ENCODE measurements at regions not wholly inside any gene's neighbourhood (a gene's known extent, or its start where the extent isn't known, plus 50 kb on each side); places are given as distances from the start of the nearest gene placed in this dataset.

DNA sequence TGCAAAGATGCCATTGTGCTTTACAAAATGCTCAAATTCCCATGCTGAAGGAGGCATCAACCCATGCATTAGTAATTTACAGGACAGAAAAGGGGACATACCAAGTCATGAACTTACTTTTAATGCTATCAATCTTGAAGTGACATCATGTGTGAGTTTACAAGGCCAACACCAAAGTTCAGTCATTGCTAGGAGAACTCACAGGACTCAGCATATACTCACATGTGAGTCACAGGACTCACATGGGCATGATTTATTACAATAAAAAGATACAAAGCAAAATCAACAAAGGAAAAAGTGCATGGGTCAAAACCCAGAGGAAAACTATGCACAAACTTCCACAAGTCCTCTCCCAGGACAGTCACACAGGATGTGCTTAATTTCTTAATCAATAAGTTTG, 1656.0 kb downstream of the MRPL39 start:
- H3K36me3 ChIP-seq (ENCODE audit: control insufficient read depth in 1 of 2, insufficient read depth in 2 of 2, low read length in 2 of 2) = no peaks in the 10 kb centered on the region
- no peak overlapping the region for H3K9ac ChIP-seq (ENCODE audit: low read length)
- H2AFZ ChIP-seq (ENCODE audit: insufficient read depth, low read length, poor library complexity) = no peak overlapping the region
- H3K27me3 ChIP-seq (ENCODE audit: insufficient read depth, low read length) = no peaks in the 10 kb centered on the region
- H4K12ac ChIP-seq (ENCODE audit: low read depth, low read length) = no peak overlapping the region
- no peak overlapping the region for H2BK120ac ChIP-seq (ENCODE audit: insufficient read depth, low read length, poor library complexity)
- H3K79me2 ChIP-seq (ENCODE audit: control insufficient read depth, insufficient read depth, low read length, poor library complexity) = no peaks in the 10 kb centered on the region
- no peaks in the 10 kb centered on the region for H3K4me1 ChIP-seq (ENCODE audit: control insufficient read depth in 1 of 2, insufficient read depth in 2 of 2, low read length in 2 of 2)
- H2AK5ac ChIP-seq (ENCODE audit: low read length) = no peak overlapping the region
- H3K23ac ChIP-seq (ENCODE audit: low read length) = no peak overlapping the region
- no peaks in the 10 kb centered on the region for H3K79me1 ChIP-seq (ENCODE audit: low read length)
- no peak overlapping the region for H2BK5ac ChIP-seq (ENCODE audit: low read depth, low read length, poor library complexity)
- H3K4me3 ChIP-seq (ENCODE audit: low read depth, low read length) = no peak overlapping the region
- no peak overlapping the region for H4K8ac ChIP-seq (ENCODE audit: low read depth, low read length)
- no peak overlapping the region for H4K91ac ChIP-seq (ENCODE audit: low read depth, low read length)
- H3K18ac ChIP-seq (ENCODE audit: low read length) = no peak overlapping the region
- H3K27ac ChIP-seq (ENCODE audit: low read depth, low read length) = no peak overlapping the region
- H3K4me2 ChIP-seq (ENCODE audit: low read length) = no peak overlapping the region
- H3K9me3 ChIP-seq (ENCODE audit: insufficient read depth, low read depth, low read length) = no peaks in the 10 kb centered on the region
- DNase-seq = no peak
- H3K14ac ChIP-seq (ENCODE audit: low read length) = no peak overlapping the region
- no peak overlapping the region for H3K4ac ChIP-seq (ENCODE audit: low read depth, low read length)
- H2BK12ac ChIP-seq (ENCODE audit: low read length) = no peak overlapping the region

DNA sequence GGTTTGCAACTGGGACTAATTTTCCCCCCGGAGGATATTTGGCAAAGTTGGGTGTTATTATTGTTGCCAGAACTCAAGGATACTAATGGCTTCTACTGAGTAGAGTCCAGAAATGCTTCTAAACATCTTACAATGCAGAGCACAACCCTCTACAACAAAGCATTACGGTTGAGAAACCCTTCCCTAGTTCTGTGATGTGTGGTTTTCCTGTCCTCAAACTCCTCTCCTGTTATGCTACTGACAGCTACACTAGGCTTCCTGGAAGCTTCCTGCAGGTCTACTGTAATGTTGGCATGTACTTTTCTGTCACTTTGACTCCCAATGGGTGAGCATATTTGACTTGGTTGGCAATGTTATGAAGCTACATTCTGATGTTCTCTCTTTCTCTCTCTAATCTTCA, 1656.9 kb downstream of the MRPL39 start:
- Histone ChIP-seq H3K9me3 (ENCODE audit: insufficient read depth, low read depth, low read length) (no peaks in the 10 kb centered on the region), H3K4me3 (ENCODE audit: low read depth, low read length) (no peak overlapping the region), H3K27me3 (ENCODE audit: insufficient read depth, low read length) (no peaks in the 10 kb centered on the region), H3K9ac (ENCODE audit: low read length) (no peak overlapping the region), H2AFZ (ENCODE audit: insufficient read depth, low read length, poor library complexity) (no peak overlapping the region), H3K79me2 (ENCODE audit: control insufficient read depth, insufficient read depth, low read length, poor library complexity) (no peaks in the 10 kb centered on the region), H4K12ac (ENCODE audit: low read depth, low read length) (no peak overlapping the region), H3K18ac (ENCODE audit: low read length) (no peak overlapping the region), H3K23ac (ENCODE audit: low read length) (no peak overlapping the region), H3K27ac (ENCODE audit: low read depth, low read length) (no peak overlapping the region), H3K4ac (ENCODE audit: low read depth, low read length) (no peak overlapping the region), H4K91ac (ENCODE audit: low read depth, low read length) (no peak overlapping the region), H3K79me1 (ENCODE audit: low read length) (no peaks in the 10 kb centered on the region), H3K4me2 (ENCODE audit: low read length) (no peak overlapping the region), H3K14ac (ENCODE audit: low read length) (no peak overlapping the region), H3K36me3 (ENCODE audit: control insufficient read depth in 1 of 2, insufficient read depth in 2 of 2, low read length in 2 of 2) (no peaks in the 10 kb centered on the region), H2BK12ac (ENCODE audit: low read length) (no peak overlapping the region), H2AK5ac (ENCODE audit: low read length) (no peak overlapping the region), H3K4me1 (ENCODE audit: control insufficient read depth in 1 of 2, insufficient read depth in 2 of 2, low read length in 2 of 2) (no peaks in the 10 kb centered on the region), H2BK120ac (ENCODE audit: insufficient read depth, low read length, poor library complexity) (no peak overlapping the region), H2BK5ac (ENCODE audit: low read depth, low read length, poor library complexity) (no peak overlapping the region), H4K8ac (ENCODE audit: low read depth, low read length) (no peak overlapping the region)
- no CpG with 5 or more reads among the region's 2 CpGs for WGBS (ENCODE audit: extremely low coverage, insufficient coverage, insufficient read length)
- DNase-seq = no peak

DNA sequence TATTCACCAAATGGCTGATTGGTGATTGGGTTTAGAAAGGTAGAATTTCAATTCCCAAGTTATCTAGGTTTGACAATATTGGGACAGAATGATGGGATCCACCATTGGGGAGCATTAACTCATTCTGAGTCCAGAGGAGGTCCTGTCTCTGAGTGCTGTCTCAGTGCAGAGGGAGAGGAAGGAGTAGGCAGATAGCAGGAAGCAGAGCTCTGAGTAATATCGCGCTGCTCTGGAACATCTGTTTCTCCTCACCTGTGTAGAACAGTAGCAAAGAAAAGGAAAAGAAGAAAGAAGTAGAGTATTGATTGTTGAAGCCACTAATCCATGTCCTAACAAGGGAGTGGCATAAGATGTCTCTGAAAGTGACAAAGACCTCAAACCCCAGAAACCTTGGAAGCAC, 1657.8 kb downstream of the MRPL39 start:
- H3K23ac ChIP-seq (ENCODE audit: low read length) = no peak overlapping the region
- H3K9me3 ChIP-seq (ENCODE audit: insufficient read depth, low read depth, low read length) = no peaks in the 10 kb centered on the region
- no peak overlapping the region for H2BK5ac ChIP-seq (ENCODE audit: low read depth, low read length, poor library complexity)
- H3K4me2 ChIP-seq (ENCODE audit: low read length) = no peak overlapping the region
- H4K8ac ChIP-seq (ENCODE audit: low read depth, low read length) = no peak overlapping the region
- H2BK12ac ChIP-seq (ENCODE audit: low read length) = no peak overlapping the region
- H3K79me2 ChIP-seq (ENCODE audit: control insufficient read depth, insufficient read depth, low read length, poor library complexity) = no peaks in the 10 kb centered on the region
- no peak overlapping the region for H3K27ac ChIP-seq (ENCODE audit: low read depth, low read length)
- H3K18ac ChIP-seq (ENCODE audit: low read length) = no peak overlapping the region
- no peaks in the 10 kb centered on the region for H3K79me1 ChIP-seq (ENCODE audit: low read length)
- no peak overlapping the region for H3K9ac ChIP-seq (ENCODE audit: low read length)
- H2AK5ac ChIP-seq (ENCODE audit: low read length) = no peak overlapping the region
- H3K14ac ChIP-seq (ENCODE audit: low read length) = no peak overlapping the region
- H3K4ac ChIP-seq (ENCODE audit: low read depth, low read length) = no peak overlapping the region
- WGBS (ENCODE audit: extremely low coverage, insufficient coverage, insufficient read length) = no CpG with 5 or more reads among the region's 2 CpGs
- no peak overlapping the region for H2BK120ac ChIP-seq (ENCODE audit: insufficient read depth, low read length, poor library complexity)
- H3K4me3 ChIP-seq (ENCODE audit: low read depth, low read length) = no peak overlapping the region
- no peaks in the 10 kb centered on the region for H3K27me3 ChIP-seq (ENCODE audit: insufficient read depth, low read length)
- H2AFZ ChIP-seq (ENCODE audit: insufficient read depth, low read length, poor library complexity) = no peak overlapping the region
- H4K91ac ChIP-seq (ENCODE audit: low read depth, low read length) = no peak overlapping the region
- DNase-seq = no peak
- H4K12ac ChIP-seq (ENCODE audit: low read depth, low read length) = no peak overlapping the region
- no peaks in the 10 kb centered on the region for H3K36me3 ChIP-seq (ENCODE audit: control insufficient read depth in 1 of 2, insufficient read depth in 2 of 2, low read length in 2 of 2)
- H3K4me1 ChIP-seq (ENCODE audit: control insufficient read depth in 1 of 2, insufficient read depth in 2 of 2, low read length in 2 of 2) = no peaks in the 10 kb centered on the region

DNA sequence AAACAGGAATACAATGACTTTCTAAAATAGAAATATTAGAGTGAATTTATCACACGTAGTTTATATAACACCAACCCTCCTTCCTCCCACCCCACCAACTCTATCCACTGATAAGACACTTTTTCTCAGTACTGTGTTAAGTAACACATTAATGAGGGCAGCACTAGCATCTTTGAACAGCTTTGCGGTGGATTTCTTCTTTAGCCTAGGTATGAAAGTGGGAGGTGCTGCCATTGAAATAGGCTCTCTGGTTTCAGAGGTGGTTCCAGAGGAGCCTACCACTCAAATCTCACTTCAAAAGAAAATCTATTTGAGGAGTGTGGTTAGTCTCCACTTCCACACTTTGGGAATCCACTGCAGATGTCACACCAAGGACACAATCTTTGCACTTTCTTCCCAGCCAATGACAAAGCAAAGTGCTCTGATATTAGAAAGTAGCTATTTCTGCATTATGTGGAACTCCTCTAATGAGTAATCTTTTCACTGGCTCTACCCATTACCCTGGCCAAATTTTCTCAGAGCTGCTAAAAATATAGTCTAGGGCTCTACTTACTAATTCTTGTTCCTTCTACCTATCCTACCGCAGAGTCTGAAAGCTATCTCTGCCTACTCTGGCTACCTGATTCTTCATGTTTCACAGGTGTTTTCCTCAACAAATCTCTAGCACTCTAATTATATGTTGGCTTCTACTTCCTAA, 1667.8 kb downstream of the MRPL39 start:
- no peaks in the 10 kb centered on the region for H3K27me3 ChIP-seq (ENCODE audit: insufficient read depth, low read length)

More for the DNA sequence above, 1667.8 kb downstream of the MRPL39 start:
- Histone ChIP-seq H2BK120ac (ENCODE audit: insufficient read depth, low read length, poor library complexity) (no peak overlapping the region), H3K79me1 (ENCODE audit: low read length) (no peaks in the 10 kb centered on the region), H2AK5ac (ENCODE audit: low read length) (no peak overlapping the region), H3K27ac (ENCODE audit: low read depth, low read length) (no peak overlapping the region), H3K36me3 (ENCODE audit: control insufficient read depth in 1 of 2, insufficient read depth in 2 of 2, low read length in 2 of 2) (no peaks in the 10 kb centered on the region), H2AFZ (ENCODE audit: insufficient read depth, low read length, poor library complexity) (no peak overlapping the region), H3K4me1 (ENCODE audit: control insufficient read depth in 1 of 2, insufficient read depth in 2 of 2, low read length in 2 of 2) (no peaks in the 10 kb centered on the region), H3K9ac (ENCODE audit: low read length) (no peak overlapping the region), H2BK5ac (ENCODE audit: low read depth, low read length, poor library complexity) (no peak overlapping the region), H4K91ac (ENCODE audit: low read depth, low read length) (no peak overlapping the region), H3K4ac (ENCODE audit: low read depth, low read length) (no peak overlapping the region), H3K9me3 (ENCODE audit: insufficient read depth, low read depth, low read length) (no peaks in the 10 kb centered on the region), H3K14ac (ENCODE audit: low read length) (no peak overlapping the region), H3K18ac (ENCODE audit: low read length) (no peak overlapping the region), H4K8ac (ENCODE audit: low read depth, low read length) (no peak overlapping the region), H4K12ac (ENCODE audit: low read depth, low read length) (no peak overlapping the region), H3K23ac (ENCODE audit: low read length) (no peak overlapping the region), H3K4me3 (ENCODE audit: low read depth, low read length) (no peak overlapping the region), H2BK12ac (ENCODE audit: low read length) (no peak overlapping the region), H3K4me2 (ENCODE audit: low read length) (no peak overlapping the region), H3K79me2 (ENCODE audit: control insufficient read depth, insufficient read depth, low read length, poor library complexity) (no peaks in the 10 kb centered on the region)
- DNase-seq = no peak
- no CpG with 5 or more reads among the region's 3 CpGs for WGBS (ENCODE audit: extremely low coverage, insufficient coverage, insufficient read length)
